ENCODE measurements at regions not wholly inside any gene's neighbourhood (a gene's known extent, or its start where the extent isn't known, plus 50 kb on each side); places are given as distances from the start of the nearest gene placed in this dataset.

- H3K4me3 ChIP-seq (ENCODE audit: low read length): no peak overlapping the region
- WGBS (ENCODE audit: insufficient coverage, insufficient read length): no CpG with 5 or more reads among the region's 3 CpGs
- no peaks in the 10 kb centered on the region for H3K9me3 ChIP-seq (ENCODE audit: control insufficient read depth, insufficient read depth, low read length)
- no peaks in the 10 kb centered on the region for H3K27me3 ChIP-seq (ENCODE audit: control insufficient read depth, insufficient read depth, low read length)
- DNase-seq (ENCODE audit: low read depth, low spot score): no peak
- H3K27ac ChIP-seq (ENCODE audit: low read length): no peak overlapping the region
- H3K4me1 ChIP-seq (ENCODE audit: control insufficient read depth, insufficient read depth, low read length): no peaks in the 10 kb centered on the region
- no peaks in the 10 kb centered on the region for H3K36me3 ChIP-seq (ENCODE audit: control insufficient read depth, insufficient read depth, low read length)
These were observed 572.7 kb upstream of the CDH5 start for GRCh38 chr16:65793781-65794180.

GRCh38 chr16:65790768-65791167 is 575.7 kb upstream of the CDH5 start:
- H3K27me3 ChIP-seq (ENCODE audit: control insufficient read depth, insufficient read depth, low read length): no peaks in the 10 kb centered on the region
- H3K36me3 ChIP-seq (ENCODE audit: control insufficient read depth, insufficient read depth, low read length): no peaks in the 10 kb centered on the region; the same call in 1 of the 2 replicates
- no peaks in the 10 kb centered on the region for H3K4me1 ChIP-seq (ENCODE audit: control insufficient read depth, insufficient read depth, low read length)
- H3K27ac ChIP-seq (ENCODE audit: low read length): no peak overlapping the region
- no peak overlapping the region for H3K4me3 ChIP-seq (ENCODE audit: low read length)
- DNase-seq (ENCODE audit: low read depth, low spot score): no peak
- H3K9me3 ChIP-seq (ENCODE audit: control insufficient read depth, insufficient read depth, low read length): no peaks in the 10 kb centered on the region
- no CpG with 5 or more reads among the region's 2 CpGs for WGBS (ENCODE audit: insufficient coverage, insufficient read length)

GRCh38 chr16:65789161-65789945 is 577.1 kb upstream of the CDH5 start:
- Histone ChIP-seq H3K9me3 (ENCODE audit: control insufficient read depth, insufficient read depth, low read length) (no peaks in the 10 kb centered on the region), H3K4me3 (ENCODE audit: low read length) (no peak overlapping the region), H3K27me3 (ENCODE audit: control insufficient read depth, insufficient read depth, low read length) (no peaks in the 10 kb centered on the region), H3K36me3 (ENCODE audit: control insufficient read depth, insufficient read depth, low read length) (no peaks in the 10 kb centered on the region; the same call in 1 of the 2 replicates), H3K27ac (ENCODE audit: low read length) (no peak overlapping the region), H3K4me1 (ENCODE audit: control insufficient read depth, insufficient read depth, low read length) (no peaks in the 10 kb centered on the region)
- no peak for DNase-seq (ENCODE audit: low read depth, low spot score)
- WGBS (ENCODE audit: insufficient coverage, insufficient read length): no CpG with 5 or more reads among the region's 2 CpGs

GRCh38 chr16:65788434-65789140 is 577.9 kb upstream of the CDH5 start:
- H3K4me3 ChIP-seq (ENCODE audit: low read length): no peak overlapping the region
- no peak overlapping the region for H3K27ac ChIP-seq (ENCODE audit: low read length)
- no peaks in the 10 kb centered on the region for H3K9me3 ChIP-seq (ENCODE audit: control insufficient read depth, insufficient read depth, low read length)
- no peaks in the 10 kb centered on the region for H3K4me1 ChIP-seq (ENCODE audit: control insufficient read depth, insufficient read depth, low read length)
- DNase-seq (ENCODE audit: low read depth, low spot score): no peak
- no CpG with 5 or more reads among the region's 4 CpGs for WGBS (ENCODE audit: insufficient coverage, insufficient read length)
- H3K36me3 ChIP-seq (ENCODE audit: control insufficient read depth, insufficient read depth, low read length): no peaks in the 10 kb centered on the region; the same call in 1 of the 2 replicates
- no peaks in the 10 kb centered on the region for H3K27me3 ChIP-seq (ENCODE audit: control insufficient read depth, insufficient read depth, low read length)

DNA sequence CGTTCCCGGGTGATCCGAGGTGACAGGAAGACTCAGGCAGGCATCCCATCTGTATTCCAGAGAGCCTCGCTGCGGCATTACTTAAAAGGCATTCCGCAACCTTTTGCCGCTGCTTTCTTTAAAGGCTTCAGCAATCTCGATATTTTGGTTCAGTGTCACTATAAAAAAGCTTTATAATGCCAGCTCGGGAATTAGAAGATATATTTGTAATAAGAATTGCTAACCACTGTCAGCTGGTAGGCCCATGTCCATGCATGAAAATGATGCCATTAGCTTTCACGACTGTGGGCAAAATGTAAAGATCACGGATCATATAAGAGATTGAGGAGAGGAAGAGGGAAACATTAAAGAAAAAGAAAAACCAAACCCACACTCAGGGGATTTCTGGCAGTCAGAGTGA is 578.6 kb upstream of the CDH5 start:
- H3K36me3 ChIP-seq (ENCODE audit: control insufficient read depth, insufficient read depth, low read length): no peaks in the 10 kb centered on the region; the same call in 1 of the 2 replicates
- WGBS (ENCODE audit: insufficient coverage, insufficient read length): no CpG with 5 or more reads among the region's 11 CpGs
- H3K4me1 ChIP-seq (ENCODE audit: control insufficient read depth, insufficient read depth, low read length): no peaks in the 10 kb centered on the region
- no peak overlapping the region for H3K27ac ChIP-seq (ENCODE audit: low read length)
- no peaks in the 10 kb centered on the region for H3K9me3 ChIP-seq (ENCODE audit: control insufficient read depth, insufficient read depth, low read length)
- no peaks in the 10 kb centered on the region for H3K27me3 ChIP-seq (ENCODE audit: control insufficient read depth, insufficient read depth, low read length)
- DNase-seq (ENCODE audit: low read depth, low spot score): no peak
- no peak overlapping the region for H3K4me3 ChIP-seq (ENCODE audit: low read length)

GRCh38 chr16:65786916-65787315 is 579.6 kb upstream of the CDH5 start:
- no peaks in the 10 kb centered on the region for H3K4me1 ChIP-seq (ENCODE audit: control insufficient read depth, insufficient read depth, low read length)
- H3K4me3 ChIP-seq (ENCODE audit: low read length): no peak overlapping the region
- H3K27me3 ChIP-seq (ENCODE audit: control insufficient read depth, insufficient read depth, low read length): no peaks in the 10 kb centered on the region
- H3K36me3 ChIP-seq (ENCODE audit: control insufficient read depth, insufficient read depth, low read length): no peaks in the 10 kb centered on the region; the same call in 1 of the 2 replicates
- DNase-seq (ENCODE audit: low read depth, low spot score): no peak
- WGBS (ENCODE audit: insufficient coverage, insufficient read length): no CpG with 5 or more reads among the region's 5 CpGs
- no peaks in the 10 kb centered on the region for H3K9me3 ChIP-seq (ENCODE audit: control insufficient read depth, insufficient read depth, low read length)
- no peak overlapping the region for H3K27ac ChIP-seq (ENCODE audit: low read length)

- Histone ChIP-seq H3K36me3 (ENCODE audit: control insufficient read depth, insufficient read depth, low read length) (no peaks in the 10 kb centered on the region; the same call in 1 of the 2 replicates), H3K4me1 (ENCODE audit: control insufficient read depth, insufficient read depth, low read length) (no peaks in the 10 kb centered on the region), H3K27me3 (ENCODE audit: control insufficient read depth, insufficient read depth, low read length) (no peaks in the 10 kb centered on the region), H3K4me3 (ENCODE audit: low read length) (no peak overlapping the region), H3K9me3 (ENCODE audit: control insufficient read depth, insufficient read depth, low read length) (no peaks in the 10 kb centered on the region), H3K27ac (ENCODE audit: low read length) (no peak overlapping the region)
- no peak for DNase-seq (ENCODE audit: low read depth, low spot score)
- no CpG with 5 or more reads among the region's 7 CpGs for WGBS (ENCODE audit: insufficient coverage, insufficient read length)
These were observed 582.6 kb upstream of the CDH5 start for GRCh38 chr16:65783709-65784474.

DNA sequence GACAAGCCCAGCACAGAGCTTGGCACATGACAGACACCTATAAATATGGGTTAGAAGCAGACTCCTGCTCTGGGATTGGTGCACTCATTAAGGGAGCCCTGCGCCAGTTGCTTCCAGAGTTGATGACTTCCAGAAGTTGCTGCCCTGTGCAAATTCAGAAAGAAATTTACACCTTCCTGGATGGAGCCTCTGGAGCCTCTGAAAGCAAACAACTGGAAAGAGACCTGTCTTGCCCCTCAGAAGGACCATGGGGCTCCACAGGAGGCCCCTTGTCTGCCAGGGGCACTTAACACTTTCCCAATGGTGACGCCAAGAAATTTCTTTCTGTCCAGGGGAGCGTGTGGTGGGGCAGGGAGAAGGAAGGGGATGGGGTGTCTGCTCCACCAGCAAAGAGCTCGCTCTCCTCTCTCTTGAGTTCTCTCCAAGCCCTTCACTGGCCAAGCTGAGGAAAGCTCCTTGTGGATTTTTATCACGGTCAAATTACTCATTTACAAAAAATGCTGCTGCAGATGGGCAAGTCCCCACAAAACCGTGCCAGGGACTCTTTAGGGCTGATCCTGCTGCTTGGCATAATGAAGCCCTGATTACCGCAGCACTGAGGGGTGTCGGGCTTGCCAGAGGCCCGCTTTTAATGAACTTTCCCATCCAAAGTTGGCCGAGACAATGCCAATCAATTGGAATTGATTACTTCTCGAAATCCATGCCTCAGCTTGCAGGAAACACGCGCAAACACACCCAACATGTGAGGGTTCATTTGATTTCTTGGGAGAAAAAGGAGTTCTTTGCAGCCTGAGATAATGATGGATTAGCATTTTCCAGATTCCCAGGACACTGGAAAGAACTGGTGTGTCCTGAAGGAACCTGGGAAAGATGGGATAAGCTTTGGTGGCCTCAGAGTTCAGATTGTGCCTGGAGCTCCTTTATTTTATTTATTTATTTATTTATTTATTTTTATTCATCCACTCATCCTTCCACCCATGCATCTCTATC is 583.6 kb upstream of the CDH5 start:
- no peak overlapping the region for H3K4me3 ChIP-seq (ENCODE audit: low read length)
- no peaks in the 10 kb centered on the region for H3K27me3 ChIP-seq (ENCODE audit: control insufficient read depth, insufficient read depth, low read length)
- DNase-seq (ENCODE audit: low read depth, low spot score): no peak
- no peaks in the 10 kb centered on the region for H3K9me3 ChIP-seq (ENCODE audit: control insufficient read depth, insufficient read depth, low read length)
- no peak overlapping the region for H3K27ac ChIP-seq (ENCODE audit: low read length)
- H3K4me1 ChIP-seq (ENCODE audit: control insufficient read depth, insufficient read depth, low read length): no peaks in the 10 kb centered on the region
- H3K36me3 ChIP-seq (ENCODE audit: control insufficient read depth, insufficient read depth, low read length): no peaks in the 10 kb centered on the region
- WGBS (ENCODE audit: insufficient coverage, insufficient read length): no CpG with 5 or more reads among the region's 13 CpGs

- no peak overlapping the region for H3K4me3 ChIP-seq (ENCODE audit: low read length)
- no peaks in the 10 kb centered on the region for H3K9me3 ChIP-seq (ENCODE audit: control insufficient read depth, insufficient read depth, low read length)
- no peaks in the 10 kb centered on the region for H3K4me1 ChIP-seq (ENCODE audit: control insufficient read depth, insufficient read depth, low read length)
- no peak overlapping the region for H3K27ac ChIP-seq (ENCODE audit: low read length)
- H3K27me3 ChIP-seq (ENCODE audit: control insufficient read depth, insufficient read depth, low read length): no peaks in the 10 kb centered on the region
- no peaks in the 10 kb centered on the region for H3K36me3 ChIP-seq (ENCODE audit: control insufficient read depth, insufficient read depth, low read length)
- DNase-seq (ENCODE audit: low read depth, low spot score): no peak
These were observed 584.6 kb upstream of the CDH5 start for GRCh38 chr16:65781855-65782254.
